Vagina (tissue), 2 donors: ENCODE measurements at regions not wholly inside any gene's neighbourhood (a gene's known extent, or its start where the extent isn't known, plus 50 kb on each side); places are given as distances from the start of the nearest gene placed in this dataset.

Source experiments
- POLR2A ChIP-seq, 2 donors: fragments of 450-650 bp; IDR thresholded peaks; one replicate each; pipeline ENCODE4 v1.6.1; 2017; ENCODE audit warnings: antibody characterized with exemption in 2 of 2, mild to moderate bottlenecking in 2 of 2, moderate library complexity in 2 of 2
- POLR2AphosphoS5 ChIP-seq, 2 donors: sonication (generic); formaldehyde crosslinking; IDR thresholded peaks; one replicate each; pipeline ENCODE4 v1.9.0; 2017; ENCODE audit warnings: antibody characterized with exemption in 2 of 2, mild to moderate bottlenecking in 2 of 2, low read depth in 1 of 2; ENCODE audit not compliant: insufficient read depth in 1 of 2
- TF ChIP-seq, protein P1 (sequence below), 3 experiments: fragments of 450-650 bp in 2 of 3; fragments of 200-600 bp in 1 of 3; sonication (generic) in 1 of 3; IDR thresholded peaks; one replicate each; pipeline ENCODE4 v1.5.1; 2017 to 2019; ENCODE audit warnings: antibody characterized with exemption in 3 of 3, mild to moderate bottlenecking in 2 of 3, moderate library complexity in 2 of 3

DNA sequence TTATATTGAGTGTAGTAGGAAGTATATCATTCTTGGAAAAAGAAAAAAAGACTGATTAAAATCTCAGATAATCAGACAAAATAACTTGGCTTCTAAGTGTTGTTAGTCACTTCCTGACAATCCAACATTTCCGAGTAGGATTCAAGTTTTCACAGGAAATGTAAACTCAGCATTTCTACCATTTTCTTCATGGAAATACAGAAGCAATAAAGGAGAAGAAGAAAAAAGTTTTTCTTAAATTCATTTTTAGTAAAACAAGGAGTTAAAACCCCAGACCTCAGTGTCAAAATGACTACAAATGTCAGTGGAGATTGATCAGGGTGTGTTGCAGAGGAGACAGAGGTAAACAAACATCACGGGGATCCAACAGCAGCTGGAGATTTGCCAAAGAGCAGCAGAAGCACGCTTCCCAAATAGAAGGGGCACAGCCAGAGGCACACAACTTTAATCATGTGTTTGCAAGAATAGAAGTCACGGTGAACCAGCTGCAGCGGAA is 129.3 kb upstream of the FAM9B start:
- TF ChIP-seq, protein P1, sequence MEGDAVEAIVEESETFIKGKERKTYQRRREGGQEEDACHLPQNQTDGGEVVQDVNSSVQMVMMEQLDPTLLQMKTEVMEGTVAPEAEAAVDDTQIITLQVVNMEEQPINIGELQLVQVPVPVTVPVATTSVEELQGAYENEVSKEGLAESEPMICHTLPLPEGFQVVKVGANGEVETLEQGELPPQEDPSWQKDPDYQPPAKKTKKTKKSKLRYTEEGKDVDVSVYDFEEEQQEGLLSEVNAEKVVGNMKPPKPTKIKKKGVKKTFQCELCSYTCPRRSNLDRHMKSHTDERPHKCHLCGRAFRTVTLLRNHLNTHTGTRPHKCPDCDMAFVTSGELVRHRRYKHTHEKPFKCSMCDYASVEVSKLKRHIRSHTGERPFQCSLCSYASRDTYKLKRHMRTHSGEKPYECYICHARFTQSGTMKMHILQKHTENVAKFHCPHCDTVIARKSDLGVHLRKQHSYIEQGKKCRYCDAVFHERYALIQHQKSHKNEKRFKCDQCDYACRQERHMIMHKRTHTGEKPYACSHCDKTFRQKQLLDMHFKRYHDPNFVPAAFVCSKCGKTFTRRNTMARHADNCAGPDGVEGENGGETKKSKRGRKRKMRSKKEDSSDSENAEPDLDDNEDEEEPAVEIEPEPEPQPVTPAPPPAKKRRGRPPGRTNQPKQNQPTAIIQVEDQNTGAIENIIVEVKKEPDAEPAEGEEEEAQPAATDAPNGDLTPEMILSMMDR (IDR thresholded peaks at IDR 0.05): no peak
- TF ChIP-seq POLR2A (IDR thresholded peaks at IDR 0.05): no peak
- TF ChIP-seq POLR2AphosphoS5 (IDR thresholded peaks at IDR 0.05; ENCODE audit: insufficient read depth in 1 of 2, low read depth in 1 of 2): no peak
